ENCODE measurements at regions not wholly inside any gene's neighbourhood (a gene's known extent, or its start where the extent isn't known, plus 50 kb on each side); places are given as distances from the start of the nearest gene placed in this dataset.

DNA sequence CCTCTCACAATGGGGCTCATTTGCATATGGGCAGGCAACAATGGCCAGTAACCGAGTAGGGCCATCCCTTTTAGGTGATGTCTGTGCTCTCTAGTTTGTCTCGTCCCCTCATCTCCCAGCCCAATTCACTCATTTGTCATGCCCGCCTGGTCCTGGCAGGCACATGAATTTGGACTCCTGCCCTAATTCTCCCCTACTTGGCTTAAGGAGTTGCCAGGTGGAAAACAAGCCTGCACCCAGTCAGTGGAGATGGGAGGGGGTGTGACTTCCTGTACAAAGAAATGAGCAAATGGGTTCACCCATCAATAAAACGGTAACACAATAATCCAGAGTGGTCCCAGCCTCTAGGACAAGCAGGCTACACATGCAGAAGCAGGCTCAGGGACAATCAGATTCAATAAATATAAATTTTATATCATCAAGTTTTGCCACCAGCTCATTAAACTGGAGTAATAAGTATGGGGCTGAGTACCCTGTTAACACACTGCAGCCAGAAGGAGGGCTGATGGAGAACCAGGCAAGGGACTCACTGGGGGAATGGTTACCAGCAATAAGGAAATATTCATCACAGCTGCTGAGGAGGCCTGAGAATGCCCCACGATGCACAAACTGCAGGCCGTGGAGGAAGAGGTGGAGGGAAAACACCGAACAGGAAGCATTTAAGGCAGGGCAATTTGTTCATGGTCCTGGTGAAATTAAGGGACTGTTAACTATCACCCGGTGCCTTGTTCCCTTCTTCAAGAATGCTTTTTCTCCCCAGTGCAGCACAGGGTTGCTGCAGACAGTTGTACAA, 84.4 kb upstream of the GPRC5B start:
- H2AFZ ChIP-seq = no peak overlapping the region
- H3K4me3 ChIP-seq = no peak overlapping the region
- H3K79me2 ChIP-seq (ENCODE audit: insufficient read depth) = no peaks in the 10 kb centered on the region
- H3K27ac ChIP-seq = no peak overlapping the region
- H4K20me1 ChIP-seq (ENCODE audit: insufficient read depth) = no peaks in the 10 kb centered on the region
- in situ Hi-C loops (cut with MboI) = no loop called here
- no peaks in the 10 kb centered on the region for H3K36me3 ChIP-seq (ENCODE audit: low read depth)
- DNase-seq = no peak
- no peaks in the 10 kb centered on the region for H3K9me2 ChIP-seq (ENCODE audit: insufficient read depth)
- WGBS, 2 experiments (ENCODE audit: low coverage in 1 of 2, low lambda C conversion rate in 2 of 2, missing lambda C conversion rate in 2 of 2) = 18 to 30% methylated on average over 8 of the region's 8 CpGs
- H3K4me1 ChIP-seq (ENCODE audit: insufficient read depth) = no peaks in the 10 kb centered on the region
- H3K4me2 ChIP-seq (ENCODE audit: unreplicated experiment) = no peak overlapping the region
- no peaks in the 10 kb centered on the region for H3K27me3 ChIP-seq (replicated peaks; ENCODE audit: insufficient read depth)
- H3K9me3 ChIP-seq (ENCODE audit: low read depth) = no peaks in the 10 kb centered on the region
- no peaks in the 10 kb centered on the region for H3F3A ChIP-seq (ENCODE audit: insufficient read depth)
- no peak overlapping the region for H3K9ac ChIP-seq
- no peak for TF ChIP-seq EZH2phosphoT487 (IDR thresholded peaks at IDR 0.05; ENCODE audit: insufficient read depth, low read depth)
- no peak for TF ChIP-seq EZH2 (IDR thresholded peaks at IDR 0.05; ENCODE audit: insufficient read depth, poor library complexity, severe bottlenecking)

DNA sequence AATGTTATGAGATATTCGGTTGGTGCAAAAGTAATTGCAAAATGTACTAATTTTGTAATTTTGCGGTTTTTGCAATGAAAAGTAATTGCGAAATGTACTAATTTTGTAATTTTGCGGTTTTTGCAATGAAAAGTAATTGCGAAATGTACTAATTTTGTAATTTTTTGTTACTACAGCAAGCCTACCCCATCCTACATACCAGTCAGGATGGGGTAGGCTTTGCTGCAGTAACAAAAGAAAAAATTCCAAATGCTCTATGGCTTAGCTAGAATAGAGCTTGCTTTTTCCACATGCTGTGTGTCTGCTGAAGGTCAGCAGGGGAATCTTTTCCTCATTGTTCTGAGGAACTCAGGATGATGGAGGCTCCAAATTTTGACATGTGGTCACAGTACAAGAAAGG, 83.3 kb upstream of the GPRC5B start:
- Histone ChIP-seq H3K4me2 (ENCODE audit: unreplicated experiment) (no peak overlapping the region), H3K4me1 (ENCODE audit: insufficient read depth) (no peaks in the 10 kb centered on the region), H3K9ac (no peak overlapping the region), H3K27ac (no peak overlapping the region), H3K79me2 (ENCODE audit: insufficient read depth) (no peaks in the 10 kb centered on the region), H3K9me3 (ENCODE audit: low read depth) (no peaks in the 10 kb centered on the region), H3F3A (ENCODE audit: insufficient read depth) (no peaks in the 10 kb centered on the region), H3K9me2 (ENCODE audit: insufficient read depth) (no peaks in the 10 kb centered on the region), H3K4me3 (no peak overlapping the region), H2AFZ (no peak overlapping the region), H4K20me1 (ENCODE audit: insufficient read depth) (no peaks in the 10 kb centered on the region), H3K27me3 (replicated peaks; ENCODE audit: insufficient read depth) (no peaks in the 10 kb centered on the region), H3K36me3 (ENCODE audit: low read depth) (no peaks in the 10 kb centered on the region)
- in situ Hi-C loops (cut with MboI) = no loop called here
- TF ChIP-seq EZH2 (IDR thresholded peaks at IDR 0.05; ENCODE audit: insufficient read depth, poor library complexity, severe bottlenecking) (no peak), EZH2phosphoT487 (IDR thresholded peaks at IDR 0.05; ENCODE audit: insufficient read depth, low read depth) (no peak)
- no peak for DNase-seq
- 53 to 56% methylated on average over 5 of the region's 5 CpGs for WGBS, 2 experiments (ENCODE audit: low coverage in 1 of 2, low lambda C conversion rate in 2 of 2, missing lambda C conversion rate in 2 of 2)

DNA sequence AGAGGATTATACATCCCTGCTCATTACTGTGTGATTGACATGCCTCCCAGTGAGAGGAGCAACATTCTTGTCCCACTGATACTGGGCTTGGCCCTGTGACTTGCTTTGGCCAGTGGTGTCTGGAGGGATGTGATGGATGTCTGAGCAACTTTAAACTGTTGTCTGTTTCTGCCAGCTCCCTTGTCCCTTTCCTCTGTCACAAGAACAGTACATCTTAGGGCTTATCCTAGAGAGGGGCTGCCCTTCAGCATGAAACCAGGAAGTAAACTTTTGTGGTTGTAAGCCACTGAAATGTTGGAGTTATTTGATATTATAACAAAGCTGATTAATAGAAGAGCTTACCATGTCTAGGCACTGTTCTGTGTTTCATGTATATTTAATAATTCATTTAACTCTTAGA, 82.9 kb upstream of the GPRC5B start:
- H3F3A ChIP-seq (ENCODE audit: insufficient read depth) = no peaks in the 10 kb centered on the region
- no peaks in the 10 kb centered on the region for H3K27me3 ChIP-seq (replicated peaks; ENCODE audit: insufficient read depth)
- H3K79me2 ChIP-seq (ENCODE audit: insufficient read depth) = no peaks in the 10 kb centered on the region
- H3K4me1 ChIP-seq (ENCODE audit: insufficient read depth) = no peaks in the 10 kb centered on the region
- no peaks in the 10 kb centered on the region for H3K9me2 ChIP-seq (ENCODE audit: insufficient read depth)
- no peaks in the 10 kb centered on the region for H3K9me3 ChIP-seq (ENCODE audit: low read depth)
- no peak overlapping the region for H3K9ac ChIP-seq
- no peak overlapping the region for H3K27ac ChIP-seq
- H2AFZ ChIP-seq = no peak overlapping the region
- no peak for DNase-seq
- TF ChIP-seq EZH2 (IDR thresholded peaks at IDR 0.05; ENCODE audit: insufficient read depth, poor library complexity, severe bottlenecking) (no peak), EZH2phosphoT487 (IDR thresholded peaks at IDR 0.05; ENCODE audit: insufficient read depth, low read depth) (no peak)
- H4K20me1 ChIP-seq (ENCODE audit: insufficient read depth) = no peaks in the 10 kb centered on the region
- no peak overlapping the region for H3K4me2 ChIP-seq (ENCODE audit: unreplicated experiment)
- no peak overlapping the region for H3K4me3 ChIP-seq
- no peaks in the 10 kb centered on the region for H3K36me3 ChIP-seq (ENCODE audit: low read depth)
- in situ Hi-C loops (cut with MboI) = no loop called here

DNA sequence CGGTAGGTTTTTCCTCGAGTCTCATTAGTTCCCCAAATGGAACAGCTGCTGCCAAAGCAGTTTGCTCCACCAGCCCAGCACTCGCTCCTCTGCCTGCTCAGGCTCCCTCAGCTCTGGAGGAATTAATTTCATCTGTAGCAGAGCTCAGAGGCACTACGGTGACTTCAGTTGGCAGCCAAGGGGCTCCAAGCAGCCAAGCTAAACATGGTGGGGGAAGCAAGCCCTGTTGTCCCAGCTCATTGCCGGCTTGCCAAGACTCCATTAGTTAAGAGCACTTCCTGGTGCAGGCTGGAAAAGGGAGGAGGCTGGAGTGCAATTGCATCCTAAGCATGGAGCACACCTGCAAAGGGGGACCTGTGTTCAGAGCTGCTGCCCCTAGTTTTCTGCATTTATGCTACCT, 78.7 kb upstream of the GPRC5B start:
- H3K9ac ChIP-seq = no peak overlapping the region
- no peaks in the 10 kb centered on the region for H3K9me2 ChIP-seq (ENCODE audit: insufficient read depth)
- DNase-seq = no peak
- H3K27ac ChIP-seq = no peak overlapping the region
- H4K20me1 ChIP-seq (ENCODE audit: insufficient read depth) = no peaks in the 10 kb centered on the region
- no peak overlapping the region for H3K4me2 ChIP-seq (ENCODE audit: unreplicated experiment)
- no peaks in the 10 kb centered on the region for H3K79me2 ChIP-seq (ENCODE audit: insufficient read depth)
- no peaks in the 10 kb centered on the region for H3F3A ChIP-seq (ENCODE audit: insufficient read depth)
- H3K4me1 ChIP-seq (ENCODE audit: insufficient read depth) = no peaks in the 10 kb centered on the region
- TF ChIP-seq EZH2phosphoT487 (IDR thresholded peaks at IDR 0.05; ENCODE audit: insufficient read depth, low read depth) = no peak
- TF ChIP-seq EZH2 (IDR thresholded peaks at IDR 0.05; ENCODE audit: insufficient read depth, poor library complexity, severe bottlenecking) = no peak
- H3K4me3 ChIP-seq = no peak overlapping the region
- H3K27me3 ChIP-seq (replicated peaks; ENCODE audit: insufficient read depth) = no peaks in the 10 kb centered on the region
- in situ Hi-C loops (cut with MboI) = no loop called here
- no peaks in the 10 kb centered on the region for H3K9me3 ChIP-seq (ENCODE audit: low read depth)
- no peaks in the 10 kb centered on the region for H3K36me3 ChIP-seq (ENCODE audit: low read depth)
- H2AFZ ChIP-seq = no peak overlapping the region
- WGBS, 2 experiments (ENCODE audit: low coverage in 1 of 2, low lambda C conversion rate in 2 of 2, missing lambda C conversion rate in 2 of 2) = 25 to 29% methylated on average over 5 of the region's 5 CpGs
